ENCODE measurements at regions not wholly inside any gene's neighbourhood (a gene's known extent, or its start where the extent isn't known, plus 50 kb on each side); places are given as distances from the start of the nearest gene placed in this dataset.
"Not testable (repeated sequence)": the region's sequence is repeated elsewhere in the genome, so short reads cannot be mapped to it uniquely, and the experiment has no call there.

DNA sequence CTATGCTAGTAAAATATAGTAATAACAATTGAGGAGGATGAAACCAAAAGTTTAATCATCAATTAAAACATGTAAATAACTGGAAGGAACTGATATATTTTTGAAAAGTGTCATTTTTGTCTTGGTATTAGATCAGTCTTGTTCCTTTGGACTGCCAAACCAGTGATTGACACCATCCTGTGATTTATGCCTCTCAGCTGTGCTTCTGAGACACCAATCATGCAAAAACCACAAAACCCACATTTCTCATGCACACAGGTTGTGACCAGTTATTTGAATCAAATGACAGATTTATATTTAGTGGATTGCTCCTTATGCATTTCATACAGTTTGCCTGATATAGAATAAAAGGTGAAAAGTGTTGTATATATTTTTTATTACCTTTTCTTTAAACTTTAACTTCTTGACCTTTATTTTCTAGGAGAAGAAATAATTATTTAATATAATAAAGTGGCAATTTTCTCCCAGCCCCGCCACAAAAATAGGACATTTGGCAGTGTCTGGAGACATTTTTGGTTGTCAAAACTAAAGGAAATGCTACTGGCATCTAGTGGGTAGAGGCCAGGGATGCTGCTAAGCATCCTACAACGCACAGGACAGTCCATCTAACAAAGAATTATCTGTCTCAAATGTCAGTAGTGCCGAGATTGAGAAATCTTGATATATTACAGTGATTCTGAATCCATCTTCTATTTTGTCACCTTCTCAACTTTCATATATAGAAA is 383.6 kb downstream of the BCKDHB start:
- no peaks in the 10 kb centered on the region for H3K36me3 ChIP-seq (ENCODE audit: control insufficient read depth in 2 of 2, insufficient read depth in 2 of 2, low read length in 2 of 2)
- H3K4me3 ChIP-seq (ENCODE audit: low read length in 2 of 2) = no peak overlapping the region
- no peaks in the 10 kb centered on the region for H3K9me3 ChIP-seq (ENCODE audit: control insufficient read depth in 2 of 2, low read length in 2 of 2)
- no peak overlapping the region for H3K27ac ChIP-seq (ENCODE audit: low read depth in 2 of 2, low read length in 2 of 2)
- no peak overlapping the region for H3K9ac ChIP-seq (ENCODE audit: low read depth in 1 of 2, low read length in 2 of 2)
- no peaks in the 10 kb centered on the region for H3K27me3 ChIP-seq (ENCODE audit: control insufficient read depth in 2 of 2, insufficient read depth in 2 of 2, low read length in 2 of 2)
- H3K4me1 ChIP-seq (ENCODE audit: control insufficient read depth in 2 of 2, insufficient read depth in 2 of 2, low read length in 2 of 2) = no peaks in the 10 kb centered on the region

GRCh38 chr6:80488190-80488589 is 381.7 kb downstream of the BCKDHB start:
- Histone ChIP-seq H3K27me3 (ENCODE audit: control insufficient read depth in 2 of 2, insufficient read depth in 2 of 2, low read length in 2 of 2) (no peaks in the 10 kb centered on the region), H3K9ac (ENCODE audit: low read depth in 1 of 2, low read length in 2 of 2) (no peak overlapping the region), H3K27ac (ENCODE audit: low read depth in 2 of 2, low read length in 2 of 2) (no peak overlapping the region), H3K36me3 (ENCODE audit: control insufficient read depth in 2 of 2, insufficient read depth in 2 of 2, low read length in 2 of 2) (no peaks in the 10 kb centered on the region), H3K4me1 (ENCODE audit: control insufficient read depth in 2 of 2, insufficient read depth in 2 of 2, low read length in 2 of 2) (no peaks in the 10 kb centered on the region), H3K9me3 (ENCODE audit: control insufficient read depth in 2 of 2, low read length in 2 of 2) (no peaks in the 10 kb centered on the region), H3K4me3 (ENCODE audit: low read length in 2 of 2) (no peak overlapping the region)

- not testable (repeated sequence) for H3K9me3 ChIP-seq (ENCODE audit: control insufficient read depth in 2 of 2, low read length in 2 of 2); H3K27me3 ChIP-seq (ENCODE audit: control insufficient read depth in 2 of 2, insufficient read depth in 2 of 2, low read length in 2 of 2); H3K9ac ChIP-seq (ENCODE audit: low read depth in 1 of 2, low read length in 2 of 2); H3K4me3 ChIP-seq (ENCODE audit: low read length in 2 of 2); H3K4me1 ChIP-seq (ENCODE audit: control insufficient read depth in 2 of 2, insufficient read depth in 2 of 2, low read length in 2 of 2); H3K27ac ChIP-seq (ENCODE audit: low read depth in 2 of 2, low read length in 2 of 2); H3K36me3 ChIP-seq (ENCODE audit: control insufficient read depth in 2 of 2, insufficient read depth in 2 of 2, low read length in 2 of 2)
Measured at GRCh38 chr6:80485494-80485893, 379.0 kb downstream of the BCKDHB start.

- no peaks in the 10 kb centered on the region for H3K9me3 ChIP-seq (ENCODE audit: control insufficient read depth in 2 of 2, low read length in 2 of 2)
- no peaks in the 10 kb centered on the region for H3K36me3 ChIP-seq (ENCODE audit: control insufficient read depth in 2 of 2, insufficient read depth in 2 of 2, low read length in 2 of 2)
- no peak overlapping the region for H3K4me3 ChIP-seq (ENCODE audit: low read length in 2 of 2)
- no peaks in the 10 kb centered on the region for H3K4me1 ChIP-seq (ENCODE audit: control insufficient read depth in 2 of 2, insufficient read depth in 2 of 2, low read length in 2 of 2)
- no peak overlapping the region for H3K27ac ChIP-seq (ENCODE audit: low read depth in 2 of 2, low read length in 2 of 2)
- H3K9ac ChIP-seq (ENCODE audit: low read depth in 1 of 2, low read length in 2 of 2) = no peak overlapping the region
- H3K27me3 ChIP-seq (ENCODE audit: control insufficient read depth in 2 of 2, insufficient read depth in 2 of 2, low read length in 2 of 2) = no peaks in the 10 kb centered on the region
Measured at GRCh38 chr6:80482056-80482455, 375.6 kb downstream of the BCKDHB start.

- Histone ChIP-seq H3K4me3 (ENCODE audit: low read length in 2 of 2) (no peak overlapping the region), H3K36me3 (ENCODE audit: control insufficient read depth in 2 of 2, insufficient read depth in 2 of 2, low read length in 2 of 2) (no peaks in the 10 kb centered on the region), H3K4me1 (ENCODE audit: control insufficient read depth in 2 of 2, insufficient read depth in 2 of 2, low read length in 2 of 2) (no peaks in the 10 kb centered on the region), H3K9ac (ENCODE audit: low read depth in 1 of 2, low read length in 2 of 2) (no peak overlapping the region), H3K27ac (ENCODE audit: low read depth in 2 of 2, low read length in 2 of 2) (no peak overlapping the region), H3K27me3 (ENCODE audit: control insufficient read depth in 2 of 2, insufficient read depth in 2 of 2, low read length in 2 of 2) (no peaks in the 10 kb centered on the region), H3K9me3 (ENCODE audit: control insufficient read depth in 2 of 2, low read length in 2 of 2) (no peaks in the 10 kb centered on the region)
Measured at GRCh38 chr6:80480421-80481157, 374.1 kb downstream of the BCKDHB start.

- H3K27ac ChIP-seq (ENCODE audit: low read depth in 2 of 2, low read length in 2 of 2) = no peak overlapping the region
- H3K36me3 ChIP-seq (ENCODE audit: control insufficient read depth in 2 of 2, insufficient read depth in 2 of 2, low read length in 2 of 2) = no peaks in the 10 kb centered on the region
- H3K4me1 ChIP-seq (ENCODE audit: control insufficient read depth in 2 of 2, insufficient read depth in 2 of 2, low read length in 2 of 2) = no peaks in the 10 kb centered on the region
- no peaks in the 10 kb centered on the region for H3K9me3 ChIP-seq (ENCODE audit: control insufficient read depth in 2 of 2, low read length in 2 of 2)
- no peaks in the 10 kb centered on the region for H3K27me3 ChIP-seq (ENCODE audit: control insufficient read depth in 2 of 2, insufficient read depth in 2 of 2, low read length in 2 of 2)
- H3K4me3 ChIP-seq (ENCODE audit: low read length in 2 of 2) = no peak overlapping the region
- H3K9ac ChIP-seq (ENCODE audit: low read depth in 1 of 2, low read length in 2 of 2) = no peak overlapping the region
Measured at GRCh38 chr6:80478030-80478429, 371.6 kb downstream of the BCKDHB start.

GRCh38 chr6:80477591-80477990 is 371.1 kb downstream of the BCKDHB start:
- Histone ChIP-seq H3K27ac (ENCODE audit: low read depth in 2 of 2, low read length in 2 of 2) (no peak overlapping the region), H3K9me3 (ENCODE audit: control insufficient read depth in 2 of 2, low read length in 2 of 2) (no peaks in the 10 kb centered on the region), H3K4me3 (ENCODE audit: low read length in 2 of 2) (no peak overlapping the region), H3K36me3 (ENCODE audit: control insufficient read depth in 2 of 2, insufficient read depth in 2 of 2, low read length in 2 of 2) (no peaks in the 10 kb centered on the region), H3K27me3 (ENCODE audit: control insufficient read depth in 2 of 2, insufficient read depth in 2 of 2, low read length in 2 of 2) (no peaks in the 10 kb centered on the region), H3K9ac (ENCODE audit: low read depth in 1 of 2, low read length in 2 of 2) (no peak overlapping the region), H3K4me1 (ENCODE audit: control insufficient read depth in 2 of 2, insufficient read depth in 2 of 2, low read length in 2 of 2) (no peaks in the 10 kb centered on the region)

DNA sequence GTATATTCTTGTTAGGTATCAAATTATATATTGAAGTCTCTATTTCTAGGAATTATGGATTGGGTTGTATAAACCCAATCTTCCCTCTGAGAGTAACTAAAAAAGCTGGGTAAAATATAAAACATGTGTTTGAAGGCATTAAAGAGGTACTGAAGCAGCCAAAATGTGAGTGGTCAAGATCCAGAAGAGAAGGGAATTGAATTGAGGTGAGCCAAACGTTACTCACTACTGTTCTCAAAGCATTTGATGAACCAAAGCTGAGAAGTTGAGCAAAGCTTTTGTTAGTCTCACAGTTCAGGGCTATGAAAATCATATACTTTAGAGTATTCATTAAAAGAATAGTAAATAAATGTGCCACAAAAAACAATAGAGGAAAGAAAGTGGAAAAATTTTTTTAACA is 365.8 kb downstream of the BCKDHB start:
- no peaks in the 10 kb centered on the region for H3K36me3 ChIP-seq (ENCODE audit: control insufficient read depth in 2 of 2, insufficient read depth in 2 of 2, low read length in 2 of 2)
- H3K9ac ChIP-seq (ENCODE audit: low read depth in 1 of 2, low read length in 2 of 2) = no peak overlapping the region
- H3K4me1 ChIP-seq (ENCODE audit: control insufficient read depth in 2 of 2, insufficient read depth in 2 of 2, low read length in 2 of 2) = no peaks in the 10 kb centered on the region
- H3K4me3 ChIP-seq (ENCODE audit: low read length in 2 of 2) = no peak overlapping the region
- no peak overlapping the region for H3K27ac ChIP-seq (ENCODE audit: low read depth in 2 of 2, low read length in 2 of 2)
- H3K9me3 ChIP-seq (ENCODE audit: control insufficient read depth in 2 of 2, low read length in 2 of 2) = no peaks in the 10 kb centered on the region
- H3K27me3 ChIP-seq (ENCODE audit: control insufficient read depth in 2 of 2, insufficient read depth in 2 of 2, low read length in 2 of 2) = no peaks in the 10 kb centered on the region

GRCh38 chr6:80469977-80470376 is 363.5 kb downstream of the BCKDHB start:
- H3K4me1 ChIP-seq (ENCODE audit: control insufficient read depth in 2 of 2, insufficient read depth in 2 of 2, low read length in 2 of 2) = no peaks in the 10 kb centered on the region
- H3K4me3 ChIP-seq (ENCODE audit: low read length in 2 of 2) = no peak overlapping the region
- H3K27me3 ChIP-seq (ENCODE audit: control insufficient read depth in 2 of 2, insufficient read depth in 2 of 2, low read length in 2 of 2) = no peaks in the 10 kb centered on the region
- no peak overlapping the region for H3K9ac ChIP-seq (ENCODE audit: low read depth in 1 of 2, low read length in 2 of 2)
- H3K27ac ChIP-seq (ENCODE audit: low read depth in 2 of 2, low read length in 2 of 2) = no peak overlapping the region
- H3K36me3 ChIP-seq (ENCODE audit: control insufficient read depth in 2 of 2, insufficient read depth in 2 of 2, low read length in 2 of 2) = no peaks in the 10 kb centered on the region
- H3K9me3 ChIP-seq (ENCODE audit: control insufficient read depth in 2 of 2, low read length in 2 of 2) = no peaks in the 10 kb centered on the region

DNA sequence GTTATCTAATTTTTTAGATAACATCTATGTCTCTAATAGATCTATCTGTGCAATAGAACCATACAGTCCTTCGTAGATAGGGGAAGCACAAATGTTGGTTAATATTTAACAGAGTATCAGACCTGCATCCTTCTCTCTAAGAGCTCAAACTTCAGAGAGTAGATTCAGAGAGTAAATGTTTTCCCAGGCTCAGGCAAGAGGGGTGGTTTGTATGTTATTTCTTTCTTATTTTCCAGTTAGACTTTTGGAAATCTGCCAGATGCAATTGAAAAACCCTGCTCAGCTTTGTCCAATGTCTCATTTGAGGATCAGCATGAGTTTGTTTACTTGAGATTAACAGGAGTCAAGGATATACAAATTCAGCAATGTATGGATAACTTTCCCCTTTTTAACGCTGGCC is 361.9 kb downstream of the BCKDHB start:
- H3K27me3 ChIP-seq (ENCODE audit: control insufficient read depth in 2 of 2, insufficient read depth in 2 of 2, low read length in 2 of 2) = no peaks in the 10 kb centered on the region
- H3K9ac ChIP-seq (ENCODE audit: low read depth in 1 of 2, low read length in 2 of 2) = no peak overlapping the region
- no peaks in the 10 kb centered on the region for H3K4me1 ChIP-seq (ENCODE audit: control insufficient read depth in 2 of 2, insufficient read depth in 2 of 2, low read length in 2 of 2)
- H3K4me3 ChIP-seq (ENCODE audit: low read length in 2 of 2) = no peak overlapping the region
- H3K9me3 ChIP-seq (ENCODE audit: control insufficient read depth in 2 of 2, low read length in 2 of 2) = no peaks in the 10 kb centered on the region
- no peaks in the 10 kb centered on the region for H3K36me3 ChIP-seq (ENCODE audit: control insufficient read depth in 2 of 2, insufficient read depth in 2 of 2, low read length in 2 of 2)
- no peak overlapping the region for H3K27ac ChIP-seq (ENCODE audit: low read depth in 2 of 2, low read length in 2 of 2)
